ENCODE measurements at regions not wholly inside any gene's neighbourhood (a gene's known extent, or its start where the extent isn't known, plus 50 kb on each side); places are given as distances from the start of the nearest gene placed in this dataset.

DNA sequence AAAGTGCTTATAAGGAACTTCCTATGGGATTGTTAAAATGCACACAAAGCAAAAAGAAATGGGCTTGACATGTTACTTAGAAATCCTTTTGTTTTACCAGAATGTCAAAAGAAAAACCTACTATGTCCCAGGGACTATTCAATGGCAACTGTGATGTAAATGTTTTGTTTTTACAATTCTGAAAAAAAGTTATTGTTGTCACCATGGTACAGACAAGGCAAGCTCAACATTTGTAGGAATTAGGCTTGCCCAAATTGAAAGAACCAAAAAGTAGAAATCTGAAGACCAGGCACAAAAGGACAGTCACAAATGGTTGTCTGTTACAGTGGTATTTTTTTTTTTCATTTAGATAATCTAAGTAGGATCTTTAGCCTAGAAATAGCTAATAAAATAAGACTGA is 638.6 kb downstream of the STPG2 start:
- TF ChIP-seq SUZ12 (IDR thresholded peaks at IDR 0.05; ENCODE audit: extremely low read depth, insufficient read depth, insufficient read length) (no peak), ZNF274 (IDR thresholded peaks at IDR 0.05; ENCODE audit: low read depth, low read length) (no peak), YY1 (IDR thresholded peaks at IDR 0.05; ENCODE audit: insufficient read depth, insufficient read length) (no peak)
- H3K9me3 ChIP-seq (ENCODE audit: insufficient read depth, low read length): no peaks in the 10 kb centered on the region
- no peak overlapping the region for H3K4me3 ChIP-seq (ENCODE audit: insufficient read length, low read depth)
- no peaks in the 10 kb centered on the region for H3K36me3 ChIP-seq (ENCODE audit: insufficient read depth, insufficient read length, low read length)
- H3K9ac ChIP-seq (ENCODE audit: insufficient read length, low read depth): no peak overlapping the region
- H3K4me1 ChIP-seq (ENCODE audit: insufficient read depth, insufficient read length): no peaks in the 10 kb centered on the region
- H3K27me3 ChIP-seq (ENCODE audit: insufficient read depth, insufficient read length): no peaks in the 10 kb centered on the region
- peak; percentile 20 for DNase-seq (ENCODE audit: low read depth, low spot score)

- no peak for DNase-seq (ENCODE audit: low read depth, low spot score)
- H3K9me3 ChIP-seq (ENCODE audit: insufficient read depth, low read length): no peaks in the 10 kb centered on the region
- no peaks in the 10 kb centered on the region for H3K4me1 ChIP-seq (ENCODE audit: insufficient read depth, insufficient read length)
- no peak overlapping the region for H3K4me3 ChIP-seq (ENCODE audit: insufficient read length, low read depth)
- no peaks in the 10 kb centered on the region for H3K27me3 ChIP-seq (ENCODE audit: insufficient read depth, insufficient read length)
- no peaks in the 10 kb centered on the region for H3K36me3 ChIP-seq (ENCODE audit: insufficient read depth, insufficient read length, low read length)
- no peak overlapping the region for H3K9ac ChIP-seq (ENCODE audit: insufficient read length, low read depth)
- TF ChIP-seq ZNF274 (IDR thresholded peaks at IDR 0.05; ENCODE audit: low read depth, low read length): no peak
- TF ChIP-seq YY1 (IDR thresholded peaks at IDR 0.05; ENCODE audit: insufficient read depth, insufficient read length): no peak
- TF ChIP-seq SUZ12 (IDR thresholded peaks at IDR 0.05; ENCODE audit: extremely low read depth, insufficient read depth, insufficient read length): no peak
Observed at GRCh38 chr4:97507587-97508245, 635.6 kb downstream of the STPG2 start.
